NCI-H1417 treated with DMSO at 0.1 percent for 48 hours (cell line): ENCODE measurements at regions not wholly inside any gene's neighbourhood (a gene's known extent, or its start where the extent isn't known, plus 50 kb on each side); places are given as distances from the start of the nearest gene placed in this dataset.
"Not testable (repeated sequence)": the region's sequence is repeated elsewhere in the genome, so short reads cannot be mapped to it uniquely, and the experiment has no call there.

Experiments used
- DNase-seq: peaks from one replicate; lab custom pipeline; 2025; lab: John Stamatoyannopoulos, UW

DNA sequence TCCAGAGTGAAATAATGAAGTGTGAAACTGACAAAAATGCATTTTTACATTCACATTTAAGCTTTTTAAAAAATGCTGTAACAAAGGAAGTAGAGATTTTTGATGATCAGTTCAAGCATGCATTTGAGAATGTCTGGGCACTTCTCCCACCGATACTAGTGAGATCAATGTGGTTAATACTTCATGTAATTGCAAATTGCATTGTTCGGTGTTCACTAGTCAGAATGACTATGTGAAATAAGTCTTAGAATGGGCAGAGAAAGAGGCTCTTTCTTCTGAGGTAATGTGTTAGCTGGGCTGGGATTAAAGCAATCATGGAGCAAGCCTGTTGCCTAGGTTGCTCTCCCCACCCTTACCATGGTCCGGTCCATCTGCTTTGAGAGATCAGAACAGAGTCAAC is 587.0 kb upstream of the GRM7 start:
- no peak for DNase-seq

DNA sequence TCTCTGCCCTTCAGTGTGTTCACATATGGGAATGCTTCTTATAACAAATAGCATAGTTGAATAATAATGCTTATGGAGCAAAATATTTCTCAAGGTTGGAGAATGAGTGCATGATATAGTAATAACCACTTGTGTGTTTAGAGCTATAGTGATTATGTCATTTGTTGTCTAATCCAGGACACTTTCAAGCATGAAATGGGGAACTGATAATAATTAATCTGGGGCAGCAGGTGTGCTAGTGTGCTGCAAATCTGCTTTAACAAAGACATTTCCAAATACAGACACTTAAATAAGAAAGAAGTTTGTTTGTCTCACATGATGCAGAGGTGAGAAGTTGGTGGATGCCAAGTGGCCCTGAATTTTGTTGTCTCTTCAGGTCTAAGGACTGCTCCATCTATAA is 579.3 kb upstream of the GRM7 start:
- DNase-seq = no peak

- DNase-seq = no peak
These were observed 578.0 kb upstream of the GRM7 start for GRCh38 chr3:6282918-6283317.

DNA sequence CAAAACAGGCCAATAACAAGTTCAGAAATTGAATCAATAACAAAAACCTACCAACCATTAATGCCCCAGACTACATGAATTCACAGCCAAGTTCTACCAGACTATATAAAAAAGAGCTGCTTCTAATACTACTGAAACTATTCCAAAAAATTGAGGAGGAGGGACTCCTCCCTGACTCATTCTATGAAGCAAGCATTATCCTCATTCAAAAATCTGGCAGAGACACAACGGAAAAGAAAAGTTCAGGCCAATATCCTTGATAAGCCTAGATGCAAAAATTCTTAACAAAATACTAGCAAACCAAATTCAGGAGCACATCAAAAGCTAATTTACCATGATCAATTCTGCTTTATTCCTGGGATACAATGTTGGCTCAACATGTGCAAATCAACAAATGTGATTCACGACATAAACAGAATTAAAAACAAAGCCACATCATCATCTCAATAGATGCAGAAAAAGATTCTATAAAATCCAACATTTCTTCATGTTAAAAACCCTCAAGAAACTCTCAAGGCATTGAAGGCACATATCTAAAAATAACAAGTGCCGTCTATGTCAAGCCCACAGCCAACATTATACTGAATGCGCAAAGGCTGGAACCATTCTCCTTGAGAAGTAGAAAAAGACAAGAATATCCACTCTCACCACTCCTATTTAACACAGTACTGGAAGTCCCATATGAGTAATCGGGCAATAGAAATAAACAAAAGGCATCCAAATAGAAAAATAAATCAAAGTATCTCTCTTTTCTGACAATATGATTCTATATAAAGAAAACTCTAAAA is 573.6 kb upstream of the GRM7 start:
- no peak for DNase-seq

- no peak for DNase-seq
These were observed 559.3 kb upstream of the GRM7 start for GRCh38 chr3:6301626-6302025.

GRCh38 chr3:6315906-6316305 is 545.0 kb upstream of the GRM7 start:
- no peak for DNase-seq

DNA sequence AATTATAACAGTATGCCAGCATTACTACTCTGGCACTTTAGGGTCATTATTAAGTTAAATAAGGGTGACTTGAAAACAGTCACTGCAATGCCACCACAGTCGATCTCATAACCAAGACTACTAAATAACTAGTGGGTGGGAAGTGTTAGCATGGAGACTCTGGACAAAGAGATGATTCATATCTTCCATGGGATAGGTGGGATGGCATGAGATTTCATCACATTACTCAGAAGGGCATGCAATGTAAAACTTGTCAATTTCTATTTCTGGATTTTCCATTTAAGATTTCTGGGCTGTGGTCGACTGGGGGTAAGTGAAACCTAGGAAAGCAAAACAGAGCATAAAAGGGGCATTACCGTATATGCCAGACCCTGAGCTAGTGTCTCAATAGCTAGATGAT is 538.9 kb upstream of the GRM7 start:
- DNase-seq = no peak

DNA sequence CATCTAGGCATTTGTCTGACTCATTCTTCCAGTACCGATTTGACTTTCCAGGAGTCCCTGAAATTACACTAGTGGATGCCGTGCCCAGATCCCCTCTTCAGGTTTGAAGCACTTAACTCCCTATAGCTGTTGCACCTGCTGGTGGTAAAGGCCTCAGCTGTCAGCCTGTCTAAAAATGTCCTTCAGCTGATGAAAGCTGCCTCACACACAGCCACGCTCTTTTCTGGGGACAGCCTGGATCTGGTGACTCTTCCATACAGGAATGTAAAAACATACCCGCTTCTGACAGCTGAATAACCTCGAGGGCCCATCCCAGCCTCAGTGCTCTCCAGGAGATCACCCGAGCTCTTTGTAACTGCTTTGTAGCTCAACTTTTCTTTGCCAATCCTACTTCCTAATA is 534.1 kb upstream of the GRM7 start:
- DNase-seq = no peak

DNA sequence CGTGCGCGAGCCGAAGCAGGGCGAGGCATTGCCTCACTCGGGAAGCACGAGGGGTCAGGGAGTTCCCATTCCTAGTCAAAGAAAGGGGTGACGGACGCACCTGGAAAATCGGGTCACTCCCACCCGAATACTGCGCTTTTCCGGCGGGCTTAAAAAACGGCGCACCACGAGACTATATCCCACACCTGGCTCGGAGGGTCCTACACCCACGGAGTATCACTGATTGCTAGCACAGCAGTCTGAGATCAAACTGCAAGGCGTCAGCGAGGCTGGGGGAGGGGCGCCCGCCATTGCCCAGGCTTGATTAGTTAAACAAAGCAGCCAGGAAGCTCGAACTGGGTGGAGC is 520.0 kb upstream of the GRM7 start:
- DNase-seq = not testable (repeated sequence)

DNA sequence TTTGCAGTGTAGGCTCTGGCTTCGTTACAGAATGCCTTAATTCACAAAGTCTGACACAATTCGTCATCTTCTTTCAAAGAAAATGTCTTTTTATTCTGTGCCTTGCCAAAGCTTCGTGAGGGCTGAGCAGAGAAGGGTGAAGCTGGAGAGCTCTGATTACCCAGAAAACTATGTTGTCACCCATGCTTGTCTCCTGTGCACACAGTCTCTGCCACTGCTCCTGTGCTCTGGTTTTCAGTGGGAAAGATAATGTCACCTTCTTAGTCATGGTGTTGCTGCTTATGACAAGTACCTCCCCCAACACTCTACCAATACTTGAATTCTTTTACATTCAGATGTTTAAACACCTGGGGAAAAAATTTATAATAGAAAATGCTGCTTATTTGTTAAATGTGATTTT is 509.2 kb upstream of the GRM7 start:
- no peak for DNase-seq

GRCh38 chr3:6354653-6355052 is 506.3 kb upstream of the GRM7 start:
- no peak for DNase-seq

GRCh38 chr3:6362406-6362805 is 498.5 kb upstream of the GRM7 start:
- no peak for DNase-seq

DNA sequence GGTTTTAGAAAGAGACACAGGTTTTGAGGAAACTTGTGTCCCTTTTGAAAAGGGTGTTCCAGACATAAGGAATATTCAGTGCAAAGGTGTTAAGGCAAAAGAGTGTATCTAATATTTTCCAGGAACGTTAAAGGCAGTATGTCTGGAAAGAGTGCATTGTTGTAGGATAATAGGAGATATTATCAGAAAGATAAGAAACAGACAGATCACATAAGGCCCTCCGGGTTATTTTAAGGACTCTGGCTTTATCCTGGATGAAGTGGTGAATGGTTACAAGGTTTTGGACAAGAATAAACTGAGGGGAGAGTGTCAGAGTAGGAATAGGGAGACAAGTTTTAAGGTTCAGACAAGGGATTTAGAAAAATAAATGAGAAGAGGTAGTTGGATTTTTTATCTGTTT is 493.7 kb upstream of the GRM7 start:
- DNase-seq = no peak

DNA sequence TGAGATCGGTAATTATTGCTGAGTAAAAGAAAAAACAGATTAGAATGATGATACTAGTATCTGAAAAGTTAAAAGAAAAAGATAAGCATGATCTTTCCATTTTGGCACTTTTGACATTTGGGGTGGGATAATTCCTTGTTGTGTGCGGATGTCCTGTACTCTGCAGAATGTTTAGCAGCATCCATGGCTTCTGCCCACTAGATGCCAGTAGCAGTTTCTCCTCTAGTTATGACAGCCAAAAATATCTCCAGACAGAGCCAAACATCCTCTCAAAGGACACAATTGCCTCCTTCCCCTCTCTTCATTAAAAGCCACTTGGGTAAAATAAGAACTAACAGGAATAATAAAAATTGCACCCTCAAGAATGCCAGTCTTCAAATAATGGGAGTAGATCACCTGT is 468.8 kb upstream of the GRM7 start:
- DNase-seq = no peak

- no peak for DNase-seq
These were observed 466.0 kb upstream of the GRM7 start for GRCh38 chr3:6394944-6395343.

- no peak for DNase-seq
These were observed 464.3 kb upstream of the GRM7 start for GRCh38 chr3:6396631-6397030.

GRCh38 chr3:6402666-6403065 is 458.2 kb upstream of the GRM7 start:
- DNase-seq = not testable (repeated sequence)

- not testable (repeated sequence) for DNase-seq
These were observed 454.0 kb upstream of the GRM7 start for GRCh38 chr3:6406923-6407322.

GRCh38 chr3:6416049-6416661 is 444.8 kb upstream of the GRM7 start:
- no peak for DNase-seq

DNA sequence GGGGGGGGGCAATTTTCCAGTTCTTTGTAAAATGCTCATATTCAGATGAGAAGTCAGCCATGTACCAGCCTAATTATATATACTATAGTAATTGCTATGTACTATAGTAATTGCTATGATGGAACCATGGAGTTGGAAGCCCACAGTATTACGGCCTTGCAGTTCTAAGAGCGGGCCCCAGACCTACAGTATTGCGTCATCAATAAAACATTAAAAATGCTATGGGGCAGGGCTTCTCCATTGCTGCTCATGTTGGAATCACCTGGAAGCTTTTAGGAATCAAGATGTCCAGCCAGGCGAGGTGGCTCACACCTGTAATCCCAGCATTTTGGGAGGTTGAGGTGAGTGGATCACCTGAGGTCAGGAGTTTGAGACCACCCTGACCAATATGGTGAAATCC is 443.7 kb upstream of the GRM7 start:
- DNase-seq = no peak

DNA sequence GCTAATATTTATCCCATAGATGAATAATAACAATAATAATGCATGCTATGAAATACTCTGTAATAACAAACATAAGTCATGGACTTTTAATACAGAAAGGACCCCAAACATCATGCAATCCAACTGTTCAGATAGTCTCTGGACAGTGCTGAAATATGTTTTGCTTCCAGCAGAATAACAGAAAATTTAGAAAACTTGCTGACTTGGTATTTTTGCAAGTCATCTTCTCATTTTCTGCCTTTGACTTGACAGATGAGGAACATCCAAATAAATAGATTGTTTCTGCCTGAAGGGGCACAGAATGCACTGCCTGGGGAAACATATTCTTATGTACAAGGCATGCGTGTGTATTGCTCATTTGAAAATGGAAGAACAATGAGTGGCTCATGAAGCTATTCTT is 442.4 kb upstream of the GRM7 start:
- no peak for DNase-seq

- no peak for DNase-seq
These were observed 439.1 kb upstream of the GRM7 start for GRCh38 chr3:6421666-6422445.

GRCh38 chr3:6425289-6425820 is 435.6 kb upstream of the GRM7 start:
- DNase-seq = no peak
